ENCODE measurements at regions not wholly inside any gene's neighbourhood (a gene's known extent, or its start where the extent isn't known, plus 50 kb on each side); places are given as distances from the start of the nearest gene placed in this dataset.

GRCh38 chr3:115351193-115351592 lies 204.1 kb upstream of the ZBTB20 start:
- no peaks in the 10 kb centered on the region for H3K27me3 ChIP-seq
- no peaks in the 10 kb centered on the region for H3K4me1 ChIP-seq
- TF ChIP-seq POLR2AphosphoS5 (IDR thresholded peaks at IDR 0.05) (no peak), CTCF (IDR thresholded peaks at IDR 0.05) (no peak), EP300 (IDR thresholded peaks at IDR 0.05) (no peak), POLR2A (IDR thresholded peaks at IDR 0.05) (no peak)
- 74 to 83% (median 78%) methylated on average over 4 of the region's 4 CpGs for WGBS, 5 donors
- intact Hi-C loops (cut with DNase I; ENCODE audit: low total_unique reads), result no loop called here
- no peak overlapping the region for H3K27ac ChIP-seq
- no peak overlapping the region for H3K4me3 ChIP-seq
- no peaks in the 10 kb centered on the region for H3K9me3 ChIP-seq
- no peak for DNase-seq
- no peaks in the 10 kb centered on the region for H3K36me3 ChIP-seq

GRCh38 chr3:115354010-115354409 lies 206.9 kb upstream of the ZBTB20 start:
- Histone ChIP-seq H3K27ac (no peak overlapping the region), H3K9me3 (no peaks in the 10 kb centered on the region), H3K4me3 (no peak overlapping the region), H3K4me1 (no peaks in the 10 kb centered on the region), H3K36me3 (no peaks in the 10 kb centered on the region), H3K27me3 (no peaks in the 10 kb centered on the region)
- WGBS, 5 donors, result 85 to 89% (median 89%) methylated on average over 3 of the region's 3 CpGs
- intact Hi-C loops (cut with DNase I; ENCODE audit: low total_unique reads), result no loop called here
- TF ChIP-seq POLR2AphosphoS5 (IDR thresholded peaks at IDR 0.05), result no peak
- no peak for TF ChIP-seq CTCF (IDR thresholded peaks at IDR 0.05)
- TF ChIP-seq EP300 (IDR thresholded peaks at IDR 0.05), result no peak
- TF ChIP-seq POLR2A (IDR thresholded peaks at IDR 0.05), result no peak
- no peak for DNase-seq

- no peaks in the 10 kb centered on the region for H3K4me1 ChIP-seq
- H3K27me3 ChIP-seq, result no peaks in the 10 kb centered on the region
- no peak overlapping the region for H3K27ac ChIP-seq
- DNase-seq, result no peak
- H3K36me3 ChIP-seq, result no peaks in the 10 kb centered on the region
- no peak overlapping the region for H3K4me3 ChIP-seq
- no peak for TF ChIP-seq POLR2A (IDR thresholded peaks at IDR 0.05)
- TF ChIP-seq POLR2AphosphoS5 (IDR thresholded peaks at IDR 0.05), result no peak
- no peak for TF ChIP-seq CTCF (IDR thresholded peaks at IDR 0.05)
- TF ChIP-seq EP300 (IDR thresholded peaks at IDR 0.05), result no peak
- WGBS, 5 donors, result 93 to 97% (median 95%) methylated on average over 2 of the region's 2 CpGs
- intact Hi-C loops (cut with DNase I; ENCODE audit: low total_unique reads), result no loop called here
- no peaks in the 10 kb centered on the region for H3K9me3 ChIP-seq
These were observed 210.4 kb upstream of the ZBTB20 start for GRCh38 chr3:115357456-115357855.

- DNase-seq, result peak in 1 of 2 donors; percentile 3
- intact Hi-C loops (cut with DNase I; ENCODE audit: low total_unique reads), result no loop called here
- H3K27ac ChIP-seq, result no peak overlapping the region
- TF ChIP-seq CTCF (IDR thresholded peaks at IDR 0.05) (no peak), EP300 (IDR thresholded peaks at IDR 0.05) (no peak), POLR2A (IDR thresholded peaks at IDR 0.05) (no peak), POLR2AphosphoS5 (IDR thresholded peaks at IDR 0.05) (no peak)
- H3K9me3 ChIP-seq, result no peaks in the 10 kb centered on the region
- WGBS, 5 donors, result 13 to 31% (median 19%) methylated on average over 2 of the region's 2 CpGs
- no peak overlapping the region for H3K4me3 ChIP-seq
- H3K36me3 ChIP-seq, result no peaks in the 10 kb centered on the region
- H3K27me3 ChIP-seq, result no peaks in the 10 kb centered on the region
- no peaks in the 10 kb centered on the region for H3K4me1 ChIP-seq
These were observed 212.4 kb upstream of the ZBTB20 start for GRCh38 chr3:115359536-115359935.

Data from stomach (tissue), 8 donors.